Dendritic cell treated with granulocyte-macrophage colony-stimulating factor and Interleukin-4, amounts not matched to agents 40 ng/mL and 50 ng/mL, for 4 days (primary cell): ENCODE measurements at regions not wholly inside any gene's neighbourhood (a gene's known extent, or its start where the extent isn't known, plus 50 kb on each side); places are given as distances from the start of the nearest gene placed in this dataset.

Source experiments
- H3K27ac Mint-ChIP-seq: one replicate; pipeline ENCODE4 v1.8.0; 2022; ENCODE audit warnings: mild to moderate bottlenecking, mixed read lengths
- H3K27me3 Mint-ChIP-seq: one replicate; pipeline ENCODE4 v1.8.0; 2022; ENCODE audit warnings: mild to moderate bottlenecking, mixed read lengths
- H3K36me3 Mint-ChIP-seq: one replicate; pipeline ENCODE4 v1.8.0; 2022; ENCODE audit warnings: low read depth, mixed read lengths
- H3K4me1 Mint-ChIP-seq: one replicate; pipeline ENCODE4 v1.8.0; 2022; ENCODE audit warnings: low read depth, mixed read lengths
- H3K4me3 Mint-ChIP-seq: one replicate; pipeline ENCODE4 v1.8.0; 2022; ENCODE audit warnings: mild to moderate bottlenecking, moderate library complexity, mixed read lengths
- H3K9me3 Mint-ChIP-seq: one replicate; pipeline ENCODE4 v1.8.0; 2022; ENCODE audit warnings: mixed read lengths
- intact Hi-C: fragments of 100-400 bp; cut with micrococcal nuclease; formaldehyde crosslinking; loops from one replicate; pipeline ENCODE4 v1.15.0; 2022

- Mint-ChIP-seq H3K27ac (no peak overlapping the region), H3K4me3 (no peak overlapping the region)
Measured at GRCh38 chr6:78565997-78566396, 301.4 kb upstream of the IRAK1BP1 start.

GRCh38 chr6:78570044-78570443, 297.3 kb upstream of the IRAK1BP1 start:
- intact Hi-C loops = no loop called here
- H3K4me1 Mint-ChIP-seq = no peaks in the 10 kb centered on the region
- H3K4me3 Mint-ChIP-seq = no peak overlapping the region
- no peaks in the 10 kb centered on the region for H3K36me3 Mint-ChIP-seq
- H3K9me3 Mint-ChIP-seq = peaks cover 54% of the 10 kb centered on the region
- H3K27me3 Mint-ChIP-seq = no peaks in the 10 kb centered on the region
- H3K27ac Mint-ChIP-seq = no peak overlapping the region

More at GRCh38 chr6:78565997-78566396, 301.4 kb upstream of the IRAK1BP1 start:
- no peaks in the 10 kb centered on the region for H3K27me3 Mint-ChIP-seq
- intact Hi-C loops = no loop called here
- no peaks in the 10 kb centered on the region for H3K4me1 Mint-ChIP-seq
- H3K36me3 Mint-ChIP-seq = no peaks in the 10 kb centered on the region
- H3K9me3 Mint-ChIP-seq = peaks cover 38% of the 10 kb centered on the region

GRCh38 chr6:78577585-78577984, 289.8 kb upstream of the IRAK1BP1 start:
- intact Hi-C loops = no loop called here
- H3K4me3 Mint-ChIP-seq = no peak overlapping the region
- H3K36me3 Mint-ChIP-seq = no peaks in the 10 kb centered on the region
- H3K4me1 Mint-ChIP-seq = no peaks in the 10 kb centered on the region
- H3K27ac Mint-ChIP-seq = no peak overlapping the region
- peaks cover 8% of the 10 kb centered on the region for H3K9me3 Mint-ChIP-seq
- H3K27me3 Mint-ChIP-seq = no peaks in the 10 kb centered on the region

- no peak overlapping the region for H3K27ac Mint-ChIP-seq
- no peaks in the 10 kb centered on the region for H3K9me3 Mint-ChIP-seq
- H3K4me1 Mint-ChIP-seq = no peaks in the 10 kb centered on the region
Measured at GRCh38 chr6:78578430-78578829, 288.9 kb upstream of the IRAK1BP1 start.

GRCh38 chr6:78580923-78581322, 286.4 kb upstream of the IRAK1BP1 start:
- Mint-ChIP-seq H3K27me3 (no peaks in the 10 kb centered on the region), H3K27ac (no peak overlapping the region), H3K4me3 (no peak overlapping the region), H3K36me3 (no peaks in the 10 kb centered on the region), H3K4me1 (no peaks in the 10 kb centered on the region), H3K9me3 (no peaks in the 10 kb centered on the region)
- intact Hi-C loops = no loop called here

More at GRCh38 chr6:78578430-78578829, 288.9 kb upstream of the IRAK1BP1 start:
- H3K4me3 Mint-ChIP-seq = no peak overlapping the region
- intact Hi-C loops = no loop called here
- H3K27me3 Mint-ChIP-seq = no peaks in the 10 kb centered on the region
- H3K36me3 Mint-ChIP-seq = no peaks in the 10 kb centered on the region

- Mint-ChIP-seq H3K27me3 (no peaks in the 10 kb centered on the region), H3K27ac (no peak overlapping the region), H3K4me1 (no peaks in the 10 kb centered on the region), H3K9me3 (no peaks in the 10 kb centered on the region), H3K36me3 (no peaks in the 10 kb centered on the region), H3K4me3 (no peak overlapping the region)
- intact Hi-C loops = no loop called here
Measured at GRCh38 chr6:78583079-78583478, 284.3 kb upstream of the IRAK1BP1 start.

- intact Hi-C loops = no loop called here
- H3K9me3 Mint-ChIP-seq = peaks cover 10% of the 10 kb centered on the region
- H3K27me3 Mint-ChIP-seq = no peaks in the 10 kb centered on the region
- H3K4me1 Mint-ChIP-seq = no peaks in the 10 kb centered on the region
- H3K4me3 Mint-ChIP-seq = no peak overlapping the region
- no peaks in the 10 kb centered on the region for H3K36me3 Mint-ChIP-seq
- no peak overlapping the region for H3K27ac Mint-ChIP-seq
Measured at GRCh38 chr6:78589436-78589835, 277.9 kb upstream of the IRAK1BP1 start.

GRCh38 chr6:78593898-78594667, 273.3 kb upstream of the IRAK1BP1 start:
- Mint-ChIP-seq H3K9me3 (peaks cover 27% of the 10 kb centered on the region), H3K4me1 (no peaks in the 10 kb centered on the region), H3K27me3 (no peaks in the 10 kb centered on the region), H3K4me3 (no peak overlapping the region), H3K36me3 (no peaks in the 10 kb centered on the region), H3K27ac (no peak overlapping the region)
- intact Hi-C loops = no loop called here

GRCh38 chr6:78594668-78595066, 272.7 kb upstream of the IRAK1BP1 start:
- Mint-ChIP-seq H3K4me3 (no peak overlapping the region), H3K9me3 (peaks cover 28% of the 10 kb centered on the region), H3K27ac (no peak overlapping the region), H3K27me3 (no peaks in the 10 kb centered on the region), H3K4me1 (no peaks in the 10 kb centered on the region), H3K36me3 (no peaks in the 10 kb centered on the region)
- intact Hi-C loops = no loop called here

- H3K9me3 Mint-ChIP-seq = peaks cover 32% of the 10 kb centered on the region
- no peaks in the 10 kb centered on the region for H3K4me1 Mint-ChIP-seq
- no peaks in the 10 kb centered on the region for H3K27me3 Mint-ChIP-seq
- no peak overlapping the region for H3K27ac Mint-ChIP-seq
- no peaks in the 10 kb centered on the region for H3K36me3 Mint-ChIP-seq
- no peak overlapping the region for H3K4me3 Mint-ChIP-seq
- intact Hi-C loops = no loop called here
Measured at GRCh38 chr6:78597966-78598365, 269.4 kb upstream of the IRAK1BP1 start.

- H3K27ac Mint-ChIP-seq = no peak overlapping the region
- no peaks in the 10 kb centered on the region for H3K4me1 Mint-ChIP-seq
- no peak overlapping the region for H3K4me3 Mint-ChIP-seq
- no peaks in the 10 kb centered on the region for H3K27me3 Mint-ChIP-seq
- intact Hi-C loops = no loop called here
- H3K36me3 Mint-ChIP-seq = no peaks in the 10 kb centered on the region
- H3K9me3 Mint-ChIP-seq = peaks cover 32% of the 10 kb centered on the region
Measured at GRCh38 chr6:78598966-78599365, 268.4 kb upstream of the IRAK1BP1 start.

- Mint-ChIP-seq H3K4me3 (no peak overlapping the region), H3K9me3 (peaks cover 32% of the 10 kb centered on the region), H3K27ac (no peak overlapping the region), H3K27me3 (no peaks in the 10 kb centered on the region), H3K36me3 (no peaks in the 10 kb centered on the region), H3K4me1 (no peaks in the 10 kb centered on the region)
- intact Hi-C loops = no loop called here
Measured at GRCh38 chr6:78599526-78599925, 267.8 kb upstream of the IRAK1BP1 start.

GRCh38 chr6:78605909-78606446, 261.4 kb upstream of the IRAK1BP1 start:
- peaks cover 1% of the 10 kb centered on the region for H3K9me3 Mint-ChIP-seq
- intact Hi-C loops = no loop called here
- H3K36me3 Mint-ChIP-seq = no peaks in the 10 kb centered on the region

GRCh38 chr6:78607189-78607588, 260.2 kb upstream of the IRAK1BP1 start:
- Mint-ChIP-seq H3K27ac (no peak overlapping the region), H3K4me1 (no peaks in the 10 kb centered on the region), H3K9me3 (no peaks in the 10 kb centered on the region), H3K36me3 (no peaks in the 10 kb centered on the region), H3K4me3 (no peak overlapping the region), H3K27me3 (no peaks in the 10 kb centered on the region)
- intact Hi-C loops = no loop called here

More at GRCh38 chr6:78605909-78606446, 261.4 kb upstream of the IRAK1BP1 start:
- Mint-ChIP-seq H3K27me3 (no peaks in the 10 kb centered on the region), H3K4me3 (no peak overlapping the region), H3K27ac (no peak overlapping the region), H3K4me1 (no peaks in the 10 kb centered on the region)
